Omental fat pad (tissue), 3 donors: ENCODE measurements at regions not wholly inside any gene's neighbourhood (a gene's known extent, or its start where the extent isn't known, plus 50 kb on each side); places are given as distances from the start of the nearest gene placed in this dataset.
"Not testable (repeated sequence)": the region's sequence is repeated elsewhere in the genome, so short reads cannot be mapped to it uniquely, and the experiment has no call there.

Experiments
- ATAC-seq: fragments of 150-250 bp; one replicate; pipeline ENCODE4 v1.9.1; 2016; ENCODE audit warnings: mild to moderate bottlenecking, moderate library complexity; ENCODE audit not compliant: low FRiP score
- DNase-seq: peaks from one replicate; pipeline ENCODE4 v3.0.0-alpha.2; 2019; ENCODE audit warnings: low spot score
- CTCF ChIP-seq, 3 donors: fragments of 450-650 bp; IDR thresholded peaks; one replicate each; pipeline ENCODE4 v1.5.1; 2016 to 2017; ENCODE audit warnings: antibody characterized with exemption in 3 of 3, mild to moderate bottlenecking in 3 of 3, moderate library complexity in 2 of 3

- no peak for ATAC-seq
- DNase-seq: no peak
- no peak for TF ChIP-seq CTCF (IDR thresholded peaks at IDR 0.05)
Observed at GRCh38 chr12:94832105-94832504, 171.4 kb downstream of the NDUFA12 start.

GRCh38 chr12:94831081-94831751 lies 172.3 kb downstream of the NDUFA12 start:
- DNase-seq (no peak), ATAC-seq (no peak)
- TF ChIP-seq CTCF (IDR thresholded peaks at IDR 0.05): no peak

GRCh38 chr12:94829552-94829951 lies 173.9 kb downstream of the NDUFA12 start:
- ATAC-seq: no peak
- DNase-seq: no peak
- no peak for TF ChIP-seq CTCF (IDR thresholded peaks at IDR 0.05)

GRCh38 chr12:94819011-94819410 lies 168.7 kb upstream of the TMCC3 start:
- DNase-seq: no peak
- TF ChIP-seq CTCF (IDR thresholded peaks at IDR 0.05): no peak
- no peak for ATAC-seq

GRCh38 chr12:94817695-94818075 lies 167.3 kb upstream of the TMCC3 start:
- TF ChIP-seq CTCF (IDR thresholded peaks at IDR 0.05): no peak
- DNase-seq (no peak), ATAC-seq (no peak)

- ATAC-seq, DNase-seq: not testable (repeated sequence)
Observed at GRCh38 chr12:94817201-94817600, 166.8 kb upstream of the TMCC3 start.

- ATAC-seq, DNase-seq: not testable (repeated sequence)
Observed at GRCh38 chr12:94816746-94817145, 166.4 kb upstream of the TMCC3 start.

GRCh38 chr12:94815958-94816357 lies 165.6 kb upstream of the TMCC3 start:
- no peak for ATAC-seq
- TF ChIP-seq CTCF (IDR thresholded peaks at IDR 0.05): no peak
- no peak for DNase-seq
